GM12892 (cell line): ENCODE measurements at regions not wholly inside any gene's neighbourhood (a gene's known extent, or its start where the extent isn't known, plus 50 kb on each side); places are given as distances from the start of the nearest gene placed in this dataset.

ENCODE experiments used
- POLR2A ChIP-seq: IDR thresholded peaks from 2 replicates; pipeline ENCODE4 v1.6.1; 2011; ENCODE audit warnings: low read depth, low read length, control low read depth
- POLR2AphosphoS5 ChIP-seq: IDR thresholded peaks from 2 replicates; pipeline ENCODE4 v1.6.1; 2011; ENCODE audit warnings: low read depth, low read length, control low read depth
- TAF1 ChIP-seq: IDR thresholded peaks from 2 replicates; pipeline ENCODE4 v1.6.1; 2011; ENCODE audit warnings: low read depth, mild to moderate bottlenecking, control low read depth, low read length, borderline replicate concordance

DNA sequence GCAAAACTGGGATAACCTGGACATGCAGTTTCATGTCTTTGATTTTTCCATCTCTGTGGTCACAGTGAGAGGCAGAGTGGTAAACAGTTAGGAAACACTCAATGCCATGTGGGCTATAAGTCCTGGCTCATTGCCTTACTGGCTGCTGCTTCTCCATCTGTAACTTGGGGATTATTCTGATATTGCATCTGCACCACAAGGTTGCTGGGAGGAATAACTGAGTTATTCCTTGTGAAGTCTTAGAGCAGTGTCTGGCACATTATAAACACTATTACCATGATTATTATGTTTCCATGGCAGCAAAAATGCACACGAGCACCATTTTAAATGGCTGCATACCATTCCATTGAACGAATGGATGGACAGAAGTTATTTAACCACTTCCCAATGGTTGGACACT lies 111.7 kb upstream of the CDH5 start:
- TF ChIP-seq POLR2A (no peak), POLR2AphosphoS5 (no peak), TAF1 (no peak)
